SK-N-SH treated with all-trans-retinoic acid at 6 μM for 48 hours (cell line): ENCODE measurements at regions not wholly inside any gene's neighbourhood (a gene's known extent, or its start where the extent isn't known, plus 50 kb on each side); places are given as distances from the start of the nearest gene placed in this dataset.

Experiments
- ATAC-seq: fragments of 200-7000 bp; cut with Tn5 transposase; 3 replicates; pipeline ENCODE4 v1.9.1; 2020; ENCODE audit warnings: mild to moderate bottlenecking, moderate library complexity
- ARNTL ChIP-seq: fragments of 450-650 bp; formaldehyde crosslinking; IDR thresholded peaks from 2 replicates; pipeline ENCODE4 v1.5.0; 2020; ENCODE audit warnings: low read depth, mild to moderate bottlenecking, moderate library complexity, borderline replicate concordance
- BACH2 ChIP-seq: fragments of 250-450 bp; sonication (Bioruptor Pico); IDR thresholded peaks from 2 replicates; pipeline ENCODE4 v1.9.0; 2021; ENCODE audit warnings: mild to moderate bottlenecking, borderline replicate concordance
- CSDC2 ChIP-seq: fragments of 250-450 bp; sonication (Bioruptor Pico); IDR thresholded peaks from 2 replicates; pipeline ENCODE4 v1.5.0; 2020; ENCODE audit warnings: mild to moderate bottlenecking, moderate library complexity
- ISL1 ChIP-seq: fragments of 250-450 bp; sonication (Bioruptor Pico); IDR thresholded peaks from 2 replicates; pipeline ENCODE4 v2.1.2; 2022; ENCODE audit warnings: mild to moderate bottlenecking, moderate library complexity
- OSR1 ChIP-seq: fragments of 250-450 bp; sonication (Bioruptor Pico); IDR thresholded peaks from 2 replicates; pipeline ENCODE4 v1.8.0; 2022; ENCODE audit warnings: moderate library complexity, mild to moderate bottlenecking, inconsistent platforms
- RARB ChIP-seq: fragments of 250-450 bp; sonication (Bioruptor Pico); IDR thresholded peaks from 2 replicates; pipeline ENCODE4 v1.8.0; 2021; ENCODE audit warnings: mild to moderate bottlenecking, moderate library complexity
- TCF4 ChIP-seq: fragments of 250-450 bp; sonication (Bioruptor Pico); IDR thresholded peaks from 2 replicates; pipeline ENCODE4 v1.8.0; 2021; ENCODE audit warnings: mild to moderate bottlenecking, moderate library complexity, borderline replicate concordance
- TOX ChIP-seq: fragments of 250-450 bp; sonication (Bioruptor Pico); IDR thresholded peaks from 2 replicates; pipeline ENCODE4 v1.8.0; 2021; ENCODE audit warnings: mild to moderate bottlenecking, moderate library complexity, borderline replicate concordance
- ZC3H10 ChIP-seq: fragments of 250-450 bp; sonication (Bioruptor Pico); IDR thresholded peaks from 2 replicates; pipeline ENCODE4 v1.5.1; 2021; ENCODE audit warnings: mild to moderate bottlenecking, moderate library complexity
- ZFP3 ChIP-seq: fragments of 250-450 bp; sonication (Bioruptor Pico); IDR thresholded peaks from 2 replicates; pipeline ENCODE4 v1.5.0; 2020; ENCODE audit warnings: mild to moderate bottlenecking, moderate library complexity
- ZFP30 ChIP-seq: fragments of 450-650 bp; formaldehyde crosslinking; IDR thresholded peaks from 2 replicates; pipeline ENCODE4 v1.5.0; 2022; ENCODE audit warnings: mild to moderate bottlenecking, moderate library complexity
- ZNF565 ChIP-seq: fragments of 450-650 bp; formaldehyde crosslinking; conservative IDR thresholded peaks from 2 replicates; pipeline ENCODE4 v1.5.0; 2020; ENCODE audit warnings: low read depth, mild to moderate bottlenecking, moderate library complexity
- ZNF70 ChIP-seq: fragments of 450-650 bp; formaldehyde crosslinking; IDR thresholded peaks from 2 replicates; pipeline ENCODE4 v1.5.0; 2020; ENCODE audit warnings: mild to moderate bottlenecking, moderate library complexity
- ZNF8 ChIP-seq: fragments of 450-650 bp; formaldehyde crosslinking; IDR thresholded peaks from 2 replicates; pipeline ENCODE4 v1.5.0; 2020; ENCODE audit warnings: mild to moderate bottlenecking, moderate library complexity
- TF ChIP-seq, protein P1 (sequence below): fragments of 250-450 bp; sonication (Bioruptor Pico); IDR thresholded peaks from 2 replicates; pipeline ENCODE4 v1.8.0; 2021; ENCODE audit warnings: low read depth, mild to moderate bottlenecking, moderate library complexity, borderline replicate concordance
- TF ChIP-seq, protein P2 (sequence below): fragments of 250-450 bp; sonication (Bioruptor Pico); IDR thresholded peaks from 2 replicates; pipeline ENCODE4 v1.8.0; 2020; ENCODE audit warnings: mild to moderate bottlenecking, moderate library complexity, borderline replicate concordance
- TF ChIP-seq, protein P3 (sequence below): fragments of 250-450 bp; sonication (Bioruptor Pico); IDR thresholded peaks from 2 replicates; pipeline ENCODE4 v1.5.1; 2020; ENCODE audit warnings: low read depth, mild to moderate bottlenecking, moderate library complexity
- TF ChIP-seq, protein P4 (sequence below): fragments of 250-450 bp; sonication (Bioruptor Pico); IDR thresholded peaks from 2 replicates; pipeline ENCODE4 v1.5.1; 2021; ENCODE audit warnings: mild to moderate bottlenecking, moderate library complexity

DNA sequence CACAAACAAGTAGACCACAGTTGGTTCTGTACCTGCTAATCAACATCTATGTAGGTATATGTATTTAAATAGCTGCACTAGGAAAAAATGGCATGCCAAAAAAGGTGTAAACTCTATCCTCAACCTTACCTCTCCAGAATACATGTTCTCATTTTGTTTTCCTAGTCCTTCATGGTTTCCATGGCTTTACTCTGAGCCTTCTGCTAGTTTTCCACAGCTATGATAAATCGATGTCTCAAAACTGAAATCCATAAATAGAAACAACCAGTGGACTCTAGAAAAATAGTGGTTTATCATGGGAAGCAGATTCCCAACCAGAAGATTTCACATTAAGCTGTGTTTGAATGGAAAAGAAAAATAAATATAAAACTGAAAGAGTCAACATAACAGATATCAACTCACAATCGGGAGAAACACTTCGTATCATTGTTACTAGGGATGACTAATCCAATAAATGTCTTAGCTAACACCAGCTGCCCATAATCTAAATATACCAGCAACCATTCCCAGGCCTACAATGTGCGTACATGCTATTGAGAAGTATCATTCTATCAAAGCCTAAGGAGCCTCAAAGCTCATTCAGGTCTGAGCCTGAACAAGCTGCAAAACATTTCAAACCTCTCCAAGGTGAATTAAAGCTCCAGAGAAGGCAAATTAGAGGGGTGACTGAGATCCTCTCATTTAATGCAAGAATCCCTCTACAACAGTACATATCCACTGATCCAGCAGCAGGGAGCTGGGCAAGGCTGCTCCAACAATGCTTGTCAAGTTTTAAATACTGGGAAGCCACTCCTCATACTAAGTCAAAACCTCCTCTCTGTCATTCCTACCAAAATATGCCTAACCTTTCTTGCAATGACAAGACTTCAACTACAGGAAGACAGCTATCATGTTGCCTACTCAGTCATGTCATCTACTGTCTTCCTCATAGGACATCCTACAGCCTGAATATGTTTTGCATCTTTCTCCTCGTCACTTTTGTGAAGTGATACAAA is 90.2 kb downstream of the KCTD12 start:
- ATAC-seq, result no peak
- no peak for TF ChIP-seq ZNF8 (CRISPR knock-in tag)
- no peak for TF ChIP-seq ZFP3 (CRISPR knock-in tag)
- TF ChIP-seq CSDC2, result no peak
- no peak for TF ChIP-seq ZFP30 (CRISPR knock-in tag)
- TF ChIP-seq ISL1, result no peak
- TF ChIP-seq ARNTL (CRISPR knock-in tag), result no peak
- TF ChIP-seq ZNF565 (CRISPR knock-in tag), result no peak
- no peak for TF ChIP-seq OSR1 (CRISPR knock-in tag)
- TF ChIP-seq, protein P1, sequence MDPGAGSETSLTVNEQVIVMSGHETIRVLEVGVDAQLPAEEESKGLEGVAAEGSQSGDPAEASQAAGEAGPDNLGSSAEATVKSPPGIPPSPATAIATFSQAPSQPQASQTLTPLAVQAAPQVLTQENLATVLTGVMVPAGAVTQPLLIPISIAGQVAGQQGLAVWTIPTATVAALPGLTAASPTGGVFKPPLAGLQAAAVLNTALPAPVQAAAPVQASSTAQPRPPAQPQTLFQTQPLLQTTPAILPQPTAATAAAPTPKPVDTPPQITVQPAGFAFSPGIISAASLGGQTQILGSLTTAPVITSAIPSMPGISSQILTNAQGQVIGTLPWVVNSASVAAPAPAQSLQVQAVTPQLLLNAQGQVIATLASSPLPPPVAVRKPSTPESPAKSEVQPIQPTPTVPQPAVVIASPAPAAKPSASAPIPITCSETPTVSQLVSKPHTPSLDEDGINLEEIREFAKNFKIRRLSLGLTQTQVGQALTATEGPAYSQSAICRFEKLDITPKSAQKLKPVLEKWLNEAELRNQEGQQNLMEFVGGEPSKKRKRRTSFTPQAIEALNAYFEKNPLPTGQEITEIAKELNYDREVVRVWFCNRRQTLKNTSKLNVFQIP, result no peak
- TF ChIP-seq RARB (CRISPR knock-in tag), result no peak
- no peak for TF ChIP-seq ZNF70 (CRISPR knock-in tag)
- TF ChIP-seq, protein P2, sequence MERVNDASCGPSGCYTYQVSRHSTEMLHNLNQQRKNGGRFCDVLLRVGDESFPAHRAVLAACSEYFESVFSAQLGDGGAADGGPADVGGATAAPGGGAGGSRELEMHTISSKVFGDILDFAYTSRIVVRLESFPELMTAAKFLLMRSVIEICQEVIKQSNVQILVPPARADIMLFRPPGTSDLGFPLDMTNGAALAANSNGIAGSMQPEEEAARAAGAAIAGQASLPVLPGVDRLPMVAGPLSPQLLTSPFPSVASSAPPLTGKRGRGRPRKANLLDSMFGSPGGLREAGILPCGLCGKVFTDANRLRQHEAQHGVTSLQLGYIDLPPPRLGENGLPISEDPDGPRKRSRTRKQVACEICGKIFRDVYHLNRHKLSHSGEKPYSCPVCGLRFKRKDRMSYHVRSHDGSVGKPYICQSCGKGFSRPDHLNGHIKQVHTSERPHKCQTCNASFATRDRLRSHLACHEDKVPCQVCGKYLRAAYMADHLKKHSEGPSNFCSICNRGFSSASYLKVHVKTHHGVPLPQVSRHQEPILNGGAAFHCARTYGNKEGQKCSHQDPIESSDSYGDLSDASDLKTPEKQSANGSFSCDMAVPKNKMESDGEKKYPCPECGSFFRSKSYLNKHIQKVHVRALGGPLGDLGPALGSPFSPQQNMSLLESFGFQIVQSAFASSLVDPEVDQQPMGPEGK (CRISPR knock-in tag), result no peak
- TF ChIP-seq TCF4 (CRISPR knock-in tag), result no peak
- TF ChIP-seq ZC3H10 (CRISPR knock-in tag), result no peak
- no peak for TF ChIP-seq TOX (CRISPR knock-in tag)
- TF ChIP-seq, protein P3, sequence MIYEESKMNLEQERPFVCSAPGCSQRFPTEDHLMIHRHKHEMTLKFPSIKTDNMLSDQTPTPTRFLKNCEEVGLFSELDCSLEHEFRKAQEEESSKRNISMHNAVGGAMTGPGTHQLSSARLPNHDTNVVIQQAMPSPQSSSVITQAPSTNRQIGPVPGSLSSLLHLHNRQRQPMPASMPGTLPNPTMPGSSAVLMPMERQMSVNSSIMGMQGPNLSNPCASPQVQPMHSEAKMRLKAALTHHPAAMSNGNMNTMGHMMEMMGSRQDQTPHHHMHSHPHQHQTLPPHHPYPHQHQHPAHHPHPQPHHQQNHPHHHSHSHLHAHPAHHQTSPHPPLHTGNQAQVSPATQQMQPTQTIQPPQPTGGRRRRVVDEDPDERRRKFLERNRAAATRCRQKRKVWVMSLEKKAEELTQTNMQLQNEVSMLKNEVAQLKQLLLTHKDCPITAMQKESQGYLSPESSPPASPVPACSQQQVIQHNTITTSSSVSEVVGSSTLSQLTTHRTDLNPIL (CRISPR knock-in tag), result no peak

DNA sequence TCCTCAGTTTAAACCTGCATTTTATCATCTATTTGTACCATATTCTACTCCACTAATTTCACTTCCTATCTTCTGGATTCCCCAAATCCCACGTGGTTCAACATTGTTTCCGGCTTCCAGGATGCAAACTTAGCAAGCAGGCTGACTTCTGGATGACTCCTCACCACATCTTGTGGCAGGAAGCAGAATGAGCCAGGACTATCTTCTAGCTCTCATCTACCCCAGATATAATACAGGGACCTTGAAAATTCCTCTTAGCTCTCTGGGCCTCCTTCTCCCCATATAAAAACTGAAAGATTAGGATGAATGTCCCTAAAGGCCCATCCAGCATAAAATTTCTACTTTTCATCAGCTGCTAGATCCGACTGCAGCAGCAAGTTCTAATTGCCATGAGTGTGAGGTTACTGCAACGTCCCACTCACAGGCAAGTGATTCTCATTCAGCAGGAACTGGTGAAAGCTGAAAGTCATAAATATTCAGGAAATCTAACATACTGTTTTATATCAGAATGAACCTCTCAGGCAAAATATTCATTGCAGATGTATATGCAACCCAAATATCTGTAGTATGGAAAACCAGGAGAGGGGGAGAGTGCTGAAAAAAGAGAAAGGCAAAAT is 93.4 kb downstream of the KCTD12 start:
- TF ChIP-seq ZC3H10 (CRISPR knock-in tag) (no peak), RARB (CRISPR knock-in tag) (0 out of 2 replicates have a peak, but pooled peaks have one; percentile 36), ISL1 (no peak)
- TF ChIP-seq, protein P4, sequence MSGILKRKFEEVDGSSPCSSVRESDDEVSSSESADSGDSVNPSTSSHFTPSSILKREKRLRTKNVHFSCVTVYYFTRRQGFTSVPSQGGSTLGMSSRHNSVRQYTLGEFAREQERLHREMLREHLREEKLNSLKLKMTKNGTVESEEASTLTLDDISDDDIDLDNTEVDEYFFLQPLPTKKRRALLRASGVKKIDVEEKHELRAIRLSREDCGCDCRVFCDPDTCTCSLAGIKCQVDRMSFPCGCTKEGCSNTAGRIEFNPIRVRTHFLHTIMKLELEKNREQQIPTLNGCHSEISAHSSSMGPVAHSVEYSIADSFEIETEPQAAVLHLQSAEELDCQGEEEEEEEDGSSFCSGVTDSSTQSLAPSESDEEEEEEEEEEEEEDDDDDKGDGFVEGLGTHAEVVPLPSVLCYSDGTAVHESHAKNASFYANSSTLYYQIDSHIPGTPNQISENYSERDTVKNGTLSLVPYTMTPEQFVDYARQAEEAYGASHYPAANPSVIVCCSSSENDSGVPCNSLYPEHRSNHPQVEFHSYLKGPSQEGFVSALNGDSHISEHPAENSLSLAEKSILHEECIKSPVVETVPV, result no peak
- peak; percentile 81 for ATAC-seq

DNA sequence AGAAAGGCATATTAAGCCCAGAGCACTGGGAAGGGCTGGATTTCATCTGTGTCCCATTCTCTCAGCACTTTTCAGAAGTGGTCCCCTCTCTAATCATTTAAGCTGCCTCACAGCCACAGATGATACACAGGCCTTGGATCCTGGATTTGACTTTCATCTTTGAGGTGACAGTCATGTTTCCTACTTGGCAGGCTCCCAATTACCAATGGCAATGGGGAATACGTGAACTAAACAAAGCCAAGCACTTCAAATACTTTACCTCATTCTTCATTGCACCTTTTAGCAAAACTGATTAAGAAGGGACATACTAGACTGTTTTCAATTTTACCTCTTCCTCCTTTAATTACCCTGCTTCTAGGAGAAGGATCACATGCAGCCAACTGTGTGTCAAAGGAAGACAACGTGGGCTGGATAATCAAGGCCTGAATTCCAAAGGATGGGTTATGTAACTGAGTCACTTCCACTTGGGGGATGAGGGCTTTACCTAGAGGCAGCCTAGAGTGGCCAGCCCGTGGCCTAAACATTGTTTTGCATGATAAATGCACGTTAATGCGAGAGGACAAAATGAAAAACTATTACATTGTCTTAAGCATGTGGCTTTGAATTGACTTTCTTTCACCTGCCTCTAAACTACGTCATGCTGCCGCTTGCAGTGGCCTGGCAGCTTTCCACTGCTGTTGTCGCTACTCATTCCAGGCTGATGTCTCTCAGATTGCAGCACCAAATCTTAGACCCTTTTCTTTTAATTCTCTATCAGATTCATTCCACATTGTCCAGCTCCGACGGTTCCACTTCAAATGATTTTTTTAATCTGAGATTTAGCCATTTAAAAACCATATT is 95.0 kb downstream of the KCTD12 start:
- TF ChIP-seq RARB (CRISPR knock-in tag) (no peak), TCF4 (CRISPR knock-in tag) (no peak), ZNF70 (CRISPR knock-in tag) (no peak), ARNTL (CRISPR knock-in tag) (no peak), BACH2 (CRISPR knock-in tag) (no peak), TOX (CRISPR knock-in tag) (no peak; the same call in 1 of the 2 replicates), ZFP30 (CRISPR knock-in tag) (no peak)
- TF ChIP-seq, protein P2 (CRISPR knock-in tag), result no peak
- ATAC-seq, result peak; percentile 59
